NCI-H69 (cell line): ENCODE measurements at regions not wholly inside any gene's neighbourhood (a gene's known extent, or its start where the extent isn't known, plus 50 kb on each side); places are given as distances from the start of the nearest gene placed in this dataset.
A peak's percentile ranks its signal among the peaks of the same experiment; 100 is the strongest.

ENCODE experiments used
- DNase-seq: peaks from one replicate; lab custom pipeline; 2025; lab: John Stamatoyannopoulos, UW

- DNase-seq = peak; percentile 96
These were observed 183.7 kb downstream of the INO80D start for GRCh38 chr2:205902041-205902899.

- DNase-seq = peak; percentile 74
These were observed 184.5 kb downstream of the INO80D start for GRCh38 chr2:205901491-205901890.

- DNase-seq = no peak
These were observed 187.2 kb downstream of the INO80D start for GRCh38 chr2:205898744-205899143.

- DNase-seq = peak; percentile 18
These were observed 189.9 kb downstream of the INO80D start for GRCh38 chr2:205895981-205896655.

GRCh38 chr2:205892665-205893259 is 193.2 kb downstream of the INO80D start:
- peak; percentile 89 for DNase-seq

- peak; percentile 91 for DNase-seq
These were observed 193.7 kb downstream of the INO80D start for GRCh38 chr2:205892251-205892655.

- no peak for DNase-seq
These were observed 196.9 kb downstream of the INO80D start for GRCh38 chr2:205889114-205889513.

- no peak for DNase-seq
These were observed 198.3 kb downstream of the INO80D start for GRCh38 chr2:205887637-205888036.

- peak; percentile 62 for DNase-seq
These were observed 200.4 kb downstream of the INO80D start for GRCh38 chr2:205885492-205886099.

- peak; percentile 69 for DNase-seq
These were observed 201.7 kb downstream of the NRP2 start for GRCh38 chr2:205883965-205884364.

- DNase-seq = no peak
These were observed 200.6 kb downstream of the NRP2 start for GRCh38 chr2:205882806-205883425.

GRCh38 chr2:205880048-205880447 is 197.7 kb downstream of the NRP2 start:
- no peak for DNase-seq

GRCh38 chr2:205878999-205879762 is 196.9 kb downstream of the NRP2 start:
- peak; percentile 71 for DNase-seq

GRCh38 chr2:205877496-205877895 is 195.2 kb downstream of the NRP2 start:
- DNase-seq = no peak

- DNase-seq = no peak
These were observed 193.8 kb downstream of the NRP2 start for GRCh38 chr2:205876127-205876526.

- no peak for DNase-seq
These were observed 190.4 kb downstream of the NRP2 start for GRCh38 chr2:205872716-205873115.

- no peak for DNase-seq
These were observed 187.1 kb downstream of the NRP2 start for GRCh38 chr2:205869439-205869838.

GRCh38 chr2:205868773-205869333 is 186.6 kb downstream of the NRP2 start:
- no peak for DNase-seq

GRCh38 chr2:205868053-205868452 is 185.8 kb downstream of the NRP2 start:
- DNase-seq = no peak

GRCh38 chr2:205867371-205867770 is 185.1 kb downstream of the NRP2 start:
- DNase-seq = no peak

GRCh38 chr2:205865905-205866441 is 183.7 kb downstream of the NRP2 start:
- DNase-seq = peak; percentile 97
